ENCODE measurements at regions not wholly inside any gene's neighbourhood (a gene's known extent, or its start where the extent isn't known, plus 50 kb on each side); places are given as distances from the start of the nearest gene placed in this dataset.
"Not testable (repeated sequence)": the region's sequence is repeated elsewhere in the genome, so short reads cannot be mapped to it uniquely, and the experiment has no call there.

GRCh38 chrX:139003856-139004527 is 292.5 kb upstream of the FGF13 start:
- TF ChIP-seq, protein P1, sequence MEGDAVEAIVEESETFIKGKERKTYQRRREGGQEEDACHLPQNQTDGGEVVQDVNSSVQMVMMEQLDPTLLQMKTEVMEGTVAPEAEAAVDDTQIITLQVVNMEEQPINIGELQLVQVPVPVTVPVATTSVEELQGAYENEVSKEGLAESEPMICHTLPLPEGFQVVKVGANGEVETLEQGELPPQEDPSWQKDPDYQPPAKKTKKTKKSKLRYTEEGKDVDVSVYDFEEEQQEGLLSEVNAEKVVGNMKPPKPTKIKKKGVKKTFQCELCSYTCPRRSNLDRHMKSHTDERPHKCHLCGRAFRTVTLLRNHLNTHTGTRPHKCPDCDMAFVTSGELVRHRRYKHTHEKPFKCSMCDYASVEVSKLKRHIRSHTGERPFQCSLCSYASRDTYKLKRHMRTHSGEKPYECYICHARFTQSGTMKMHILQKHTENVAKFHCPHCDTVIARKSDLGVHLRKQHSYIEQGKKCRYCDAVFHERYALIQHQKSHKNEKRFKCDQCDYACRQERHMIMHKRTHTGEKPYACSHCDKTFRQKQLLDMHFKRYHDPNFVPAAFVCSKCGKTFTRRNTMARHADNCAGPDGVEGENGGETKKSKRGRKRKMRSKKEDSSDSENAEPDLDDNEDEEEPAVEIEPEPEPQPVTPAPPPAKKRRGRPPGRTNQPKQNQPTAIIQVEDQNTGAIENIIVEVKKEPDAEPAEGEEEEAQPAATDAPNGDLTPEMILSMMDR (IDR thresholded peaks at IDR 0.05) = not testable (repeated sequence)
- not testable (repeated sequence) for TF ChIP-seq SP1 (CRISPR knock-in tag; conservative IDR thresholded peaks at IDR 0.05); ATF2 (CRISPR knock-in tag; IDR thresholded peaks at IDR 0.05; ENCODE audit: borderline replicate concordance, low read depth)

All from WTC11 (cell line).